Progenitor cell of endocrine pancreas (in vitro differentiated cells): ENCODE measurements at regions not wholly inside any gene's neighbourhood (a gene's known extent, or its start where the extent isn't known, plus 50 kb on each side); places are given as distances from the start of the nearest gene placed in this dataset.

ENCODE experiments used
- DNase-seq: peaks from one replicate; pipeline ENCODE4 v3.0.0; 2021; ENCODE audit warnings: low spot score; ENCODE audit not compliant: unreplicated experiment
- H3K27ac Mint-ChIP-seq: 2 replicates; pipeline ENCODE4 v1.8.0; 2021; ENCODE audit warnings: mild to moderate bottlenecking, moderate library complexity, mixed read lengths
- H3K27me3 Mint-ChIP-seq: 2 replicates; pipeline ENCODE4 v1.8.0; 2021; ENCODE audit warnings: mixed read lengths
- H3K36me3 Mint-ChIP-seq: 2 replicates; pipeline ENCODE4 v1.8.0; 2022; ENCODE audit warnings: mixed read lengths; ENCODE audit not compliant: insufficient read depth
- H3K4me1 Mint-ChIP-seq: 2 replicates; pipeline ENCODE4 v1.8.0; 2021; ENCODE audit warnings: low read depth, mixed read lengths
- H3K4me3 Mint-ChIP-seq: 2 replicates; pipeline ENCODE4 v1.8.0; 2021; ENCODE audit warnings: low read depth, mild to moderate bottlenecking, moderate library complexity, mixed read lengths
- H3K9me3 Mint-ChIP-seq: 2 replicates; pipeline ENCODE4 v1.8.0; 2021; ENCODE audit warnings: low read depth, mixed read lengths
- CTCF ChIP-seq: fragments of 200-600 bp; sonication (generic); IDR thresholded peaks from one replicate; pipeline ENCODE4 v1.5.0; 2021; ENCODE audit warnings: antibody characterized with exemption, mild to moderate bottlenecking; ENCODE audit not compliant: unreplicated experiment

DNA sequence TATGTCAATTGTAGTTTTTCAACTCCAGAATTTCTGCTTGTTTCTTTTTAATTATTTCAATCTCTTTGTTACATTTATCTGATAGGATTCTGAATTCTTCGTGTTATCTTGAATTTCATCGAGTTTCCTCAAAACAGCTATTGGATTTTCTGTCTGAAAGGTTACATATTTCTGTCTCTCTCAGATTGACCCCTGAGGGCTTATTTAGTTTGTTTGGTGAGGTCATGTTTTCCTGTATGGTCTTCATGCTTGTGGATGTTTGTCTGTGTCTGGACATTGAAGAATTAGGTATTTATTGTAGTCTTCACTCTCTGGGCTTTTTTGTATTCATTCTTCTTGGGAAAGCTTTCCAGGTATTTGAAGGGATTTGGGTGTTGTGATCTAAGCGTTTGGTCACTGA is 85.6 kb downstream of the SNAPC1 start:
- peaks cover 2% of the 10 kb centered on the region for H3K36me3 Mint-ChIP-seq
- no peak overlapping the region for H3K4me3 Mint-ChIP-seq
- H3K27me3 Mint-ChIP-seq: peaks cover 6% of the 10 kb centered on the region
- no peak for TF ChIP-seq CTCF
- H3K27ac Mint-ChIP-seq: no peak overlapping the region
- peaks cover 8% of the 10 kb centered on the region for H3K9me3 Mint-ChIP-seq
- DNase-seq: no peak
- no peaks in the 10 kb centered on the region for H3K4me1 Mint-ChIP-seq

GRCh38 chr14:61854898-61855297 is 92.7 kb downstream of the SNAPC1 start:
- DNase-seq: no peak
- peaks cover 5% of the 10 kb centered on the region for H3K9me3 Mint-ChIP-seq
- no peak for TF ChIP-seq CTCF
- H3K4me3 Mint-ChIP-seq: no peak overlapping the region
- H3K27ac Mint-ChIP-seq: no peak overlapping the region
- H3K36me3 Mint-ChIP-seq: no peaks in the 10 kb centered on the region
- peaks cover 13% of the 10 kb centered on the region for H3K4me1 Mint-ChIP-seq
- peaks cover 35% of the 10 kb centered on the region for H3K27me3 Mint-ChIP-seq

DNA sequence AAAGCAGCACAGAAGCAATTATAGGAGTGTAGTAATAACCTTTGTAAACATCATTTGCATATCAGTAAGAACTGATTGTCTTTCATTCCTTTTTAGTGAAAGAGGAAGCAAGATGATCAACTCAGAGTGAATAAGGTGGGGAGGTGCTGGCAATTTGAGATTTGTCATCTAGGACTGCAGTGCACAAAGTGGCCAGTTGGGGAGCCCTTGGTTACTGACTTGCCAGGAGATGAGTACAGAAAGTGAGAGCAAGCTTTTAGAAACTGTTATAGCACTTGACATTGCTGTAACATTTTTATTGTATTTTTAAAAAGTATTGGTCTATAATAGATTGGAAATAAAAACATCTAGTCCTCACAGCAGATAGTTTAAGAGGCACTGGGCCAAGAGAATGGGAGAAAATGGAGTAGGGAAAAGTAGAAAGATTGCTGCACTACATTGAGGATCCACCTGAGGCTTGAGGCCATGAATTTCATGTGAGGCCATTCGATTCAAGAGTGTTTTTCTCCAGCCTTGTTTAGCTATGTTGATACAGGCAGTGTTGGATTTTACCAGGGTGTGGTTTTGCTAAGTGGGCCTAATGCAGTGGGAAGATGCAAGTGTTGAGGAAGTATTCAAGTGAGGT is 98.2 kb downstream of the SNAPC1 start:
- peak; percentile 66 for TF ChIP-seq CTCF
- H3K4me1 Mint-ChIP-seq: peaks cover 3% of the 10 kb centered on the region
- H3K9me3 Mint-ChIP-seq: peaks cover 20% of the 10 kb centered on the region
- H3K4me3 Mint-ChIP-seq: no peak overlapping the region
- H3K27ac Mint-ChIP-seq: no peak overlapping the region
- H3K36me3 Mint-ChIP-seq: no peaks in the 10 kb centered on the region
- H3K27me3 Mint-ChIP-seq: peaks cover 21% of the 10 kb centered on the region
- DNase-seq: no peak

- Mint-ChIP-seq H3K4me3 (no peak overlapping the region), H3K27ac (no peak overlapping the region), H3K36me3 (no peaks in the 10 kb centered on the region), H3K9me3 (peaks cover 20% of the 10 kb centered on the region), H3K27me3 (peaks cover 13% of the 10 kb centered on the region), H3K4me1 (no peaks in the 10 kb centered on the region)
- TF ChIP-seq CTCF: no peak
- no peak for DNase-seq
Measured at GRCh38 chr14:61861320-61861865, 99.2 kb downstream of the SNAPC1 start.

- no peak for DNase-seq
- H3K4me1 Mint-ChIP-seq: no peaks in the 10 kb centered on the region
Measured at GRCh38 chr14:61864329-61864898, 102.2 kb downstream of the SNAPC1 start.

More at GRCh38 chr14:61864329-61864898, 102.2 kb downstream of the SNAPC1 start:
- Mint-ChIP-seq H3K9me3 (peaks cover 22% of the 10 kb centered on the region), H3K27ac (no peak overlapping the region), H3K27me3 (no peaks in the 10 kb centered on the region), H3K4me3 (no peak overlapping the region), H3K36me3 (peaks cover 2% of the 10 kb centered on the region)
- TF ChIP-seq CTCF: no peak
